Endothelial cell of umbilical vein (primary cell): ENCODE measurements at regions not wholly inside any gene's neighbourhood (a gene's known extent, or its start where the extent isn't known, plus 50 kb on each side); places are given as distances from the start of the nearest gene placed in this dataset.

Source experiments
- CTCF ChIP-seq, 2 donors: IDR thresholded peaks; 1 replicate in 1 of 2; 2 replicates in 1 of 2; pipeline ENCODE4 v1.5.1; 2011; ENCODE audit warnings: low read length in 2 of 2, mild to moderate bottlenecking in 2 of 2, moderate library complexity in 2 of 2, control low read depth in 1 of 2, inconsistent platforms in 1 of 2, low read depth in 1 of 2; ENCODE audit not compliant: insufficient read depth in 1 of 2; ENCODE audit errors: extremely low read depth in 1 of 2
- EZH2 ChIP-seq: IDR thresholded peaks from 2 replicates; pipeline ENCODE4 v1.6.1; 2012; ENCODE audit warnings: borderline replicate concordance, low read depth, mild to moderate bottlenecking, moderate library complexity, low read length, inconsistent platforms; ENCODE audit not compliant: severe bottlenecking

DNA sequence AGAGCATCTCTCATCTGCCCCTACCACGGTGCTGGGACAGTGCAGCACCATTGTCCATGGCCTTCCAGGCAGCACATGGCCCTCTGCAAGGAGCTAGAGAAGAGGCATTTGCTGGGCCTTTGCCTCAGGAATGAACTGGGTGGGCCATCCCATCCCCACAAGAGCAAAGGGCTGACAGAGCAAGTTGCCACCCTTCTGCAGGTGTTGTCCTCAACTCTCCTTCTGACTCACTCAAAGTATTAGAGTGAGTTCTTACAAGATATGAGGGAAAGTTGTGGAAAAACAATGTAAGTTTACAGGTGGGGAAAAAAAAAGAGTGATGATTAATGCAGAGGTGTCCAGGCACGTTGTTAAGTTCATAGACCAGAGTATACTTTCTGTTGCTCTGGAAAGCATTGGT lies 261.2 kb downstream of the SKIDA1 start:
- no peak for TF ChIP-seq CTCF (IDR thresholded peaks at IDR 0.05; ENCODE audit: extremely low read depth in 1 of 2, insufficient read depth in 1 of 2, low read depth in 1 of 2, low read length in 2 of 2)
- no peak for TF ChIP-seq EZH2
